Activated T-cell treated with anti-CD3 and anti-CD28 coated beads, Interleukin-2, amount 50 U/mL, for 24 hours (primary cell): ENCODE measurements at regions not wholly inside any gene's neighbourhood (a gene's known extent, or its start where the extent isn't known, plus 50 kb on each side); places are given as distances from the start of the nearest gene placed in this dataset.

Source experiments
- DNase-seq: peaks from one replicate; pipeline ENCODE4 v3.0.0-alpha.2; 2020
- H3K27ac Mint-ChIP-seq: 2 replicates; pipeline ENCODE4 v1.8.0; 2020; ENCODE audit warnings: mild to moderate bottlenecking, mixed read lengths
- H3K27me3 Mint-ChIP-seq: 2 replicates; pipeline ENCODE4 v1.8.0; 2020; ENCODE audit warnings: mixed read lengths
- H3K36me3 Mint-ChIP-seq: 2 replicates; pipeline ENCODE4 v1.8.0; 2020; ENCODE audit warnings: low read depth, mixed read lengths
- H3K4me1 Mint-ChIP-seq: 2 replicates; pipeline ENCODE4 v1.8.0; 2020; ENCODE audit warnings: low read depth, mixed read lengths
- H3K4me3 Mint-ChIP-seq: 2 replicates; pipeline ENCODE4 v1.8.0; 2020; ENCODE audit warnings: mild to moderate bottlenecking, moderate library complexity, mixed read lengths
- H3K9me3 Mint-ChIP-seq: 2 replicates; pipeline ENCODE4 v1.8.0; 2020; ENCODE audit warnings: mixed read lengths

- no peaks in the 10 kb centered on the region for H3K36me3 Mint-ChIP-seq
- no peak overlapping the region for H3K4me3 Mint-ChIP-seq
- no peaks in the 10 kb centered on the region for H3K4me1 Mint-ChIP-seq
- no peak for DNase-seq
- no peaks in the 10 kb centered on the region for H3K9me3 Mint-ChIP-seq
- no peak overlapping the region for H3K27ac Mint-ChIP-seq
- peaks cover 15% of the 10 kb centered on the region for H3K27me3 Mint-ChIP-seq
These were observed 87.7 kb downstream of the IYD start for GRCh38 chr6:150456466-150456865.

GRCh38 chr6:150456902-150457643 lies 88.3 kb downstream of the IYD start:
- no peaks in the 10 kb centered on the region for H3K4me1 Mint-ChIP-seq

GRCh38 chr6:150458579-150458978 lies 89.8 kb downstream of the IYD start:
- H3K27me3 Mint-ChIP-seq: peaks cover 15% of the 10 kb centered on the region
- H3K4me1 Mint-ChIP-seq: no peaks in the 10 kb centered on the region
- no peaks in the 10 kb centered on the region for H3K36me3 Mint-ChIP-seq
- H3K27ac Mint-ChIP-seq: no peak overlapping the region
- DNase-seq: no peak
- no peak overlapping the region for H3K4me3 Mint-ChIP-seq
- H3K9me3 Mint-ChIP-seq: no peaks in the 10 kb centered on the region

More at GRCh38 chr6:150456902-150457643, 88.3 kb downstream of the IYD start:
- Mint-ChIP-seq H3K27me3 (peaks cover 15% of the 10 kb centered on the region), H3K9me3 (no peaks in the 10 kb centered on the region), H3K4me3 (no peak overlapping the region), H3K27ac (no peak overlapping the region), H3K36me3 (no peaks in the 10 kb centered on the region)
- no peak for DNase-seq

GRCh38 chr6:150463852-150464251 lies 95.0 kb downstream of the IYD start:
- H3K9me3 Mint-ChIP-seq: no peaks in the 10 kb centered on the region
- H3K36me3 Mint-ChIP-seq: no peaks in the 10 kb centered on the region
- H3K27me3 Mint-ChIP-seq: peaks cover 7% of the 10 kb centered on the region
- H3K4me1 Mint-ChIP-seq: no peaks in the 10 kb centered on the region
- no peak for DNase-seq
- H3K27ac Mint-ChIP-seq: no peak overlapping the region
- H3K4me3 Mint-ChIP-seq: no peak overlapping the region

- no peak overlapping the region for H3K4me3 Mint-ChIP-seq
- H3K27ac Mint-ChIP-seq: no peak overlapping the region
- H3K9me3 Mint-ChIP-seq: no peaks in the 10 kb centered on the region
- no peak for DNase-seq
- H3K4me1 Mint-ChIP-seq: no peaks in the 10 kb centered on the region
- H3K27me3 Mint-ChIP-seq: no peaks in the 10 kb centered on the region
- no peaks in the 10 kb centered on the region for H3K36me3 Mint-ChIP-seq
These were observed 96.2 kb downstream of the IYD start for GRCh38 chr6:150464966-150465365.

GRCh38 chr6:150465610-150466009 lies 96.8 kb downstream of the IYD start:
- H3K27ac Mint-ChIP-seq: no peak overlapping the region
- no peaks in the 10 kb centered on the region for H3K27me3 Mint-ChIP-seq

GRCh38 chr6:150466196-150466595 lies 97.4 kb downstream of the IYD start:
- Mint-ChIP-seq H3K27me3 (no peaks in the 10 kb centered on the region), H3K4me3 (no peak overlapping the region), H3K4me1 (no peaks in the 10 kb centered on the region), H3K36me3 (no peaks in the 10 kb centered on the region), H3K9me3 (no peaks in the 10 kb centered on the region), H3K27ac (no peak overlapping the region)
- DNase-seq: no peak

More at GRCh38 chr6:150465610-150466009, 96.8 kb downstream of the IYD start:
- no peaks in the 10 kb centered on the region for H3K4me1 Mint-ChIP-seq
- H3K36me3 Mint-ChIP-seq: no peaks in the 10 kb centered on the region
- no peaks in the 10 kb centered on the region for H3K9me3 Mint-ChIP-seq
- no peak for DNase-seq
- no peak overlapping the region for H3K4me3 Mint-ChIP-seq

GRCh38 chr6:150470131-150470530 lies 101.3 kb downstream of the IYD start:
- no peaks in the 10 kb centered on the region for H3K4me1 Mint-ChIP-seq
- H3K27me3 Mint-ChIP-seq: peaks cover 3% of the 10 kb centered on the region
- no peaks in the 10 kb centered on the region for H3K36me3 Mint-ChIP-seq
- H3K4me3 Mint-ChIP-seq: no peak overlapping the region
- no peaks in the 10 kb centered on the region for H3K9me3 Mint-ChIP-seq
- no peak overlapping the region for H3K27ac Mint-ChIP-seq
- no peak for DNase-seq

- DNase-seq: no peak
- Mint-ChIP-seq H3K4me1 (no peaks in the 10 kb centered on the region), H3K9me3 (no peaks in the 10 kb centered on the region), H3K27ac (no peak overlapping the region), H3K36me3 (no peaks in the 10 kb centered on the region), H3K4me3 (no peak overlapping the region), H3K27me3 (peaks cover 5% of the 10 kb centered on the region)
These were observed 102.3 kb downstream of the IYD start for GRCh38 chr6:150470960-150471665.

GRCh38 chr6:150478656-150479545 lies 110.1 kb downstream of the IYD start:
- Mint-ChIP-seq H3K27ac (no peak overlapping the region), H3K4me1 (no peaks in the 10 kb centered on the region), H3K27me3 (peaks cover 20% of the 10 kb centered on the region), H3K4me3 (no peak overlapping the region), H3K9me3 (no peaks in the 10 kb centered on the region), H3K36me3 (no peaks in the 10 kb centered on the region)
- DNase-seq: no peak

- H3K4me3 Mint-ChIP-seq: no peak overlapping the region
- peaks cover 14% of the 10 kb centered on the region for H3K27me3 Mint-ChIP-seq
- H3K27ac Mint-ChIP-seq: no peak overlapping the region
- DNase-seq: no peak
- H3K36me3 Mint-ChIP-seq: no peaks in the 10 kb centered on the region
- no peaks in the 10 kb centered on the region for H3K4me1 Mint-ChIP-seq
- H3K9me3 Mint-ChIP-seq: no peaks in the 10 kb centered on the region
These were observed 114.1 kb downstream of the IYD start for GRCh38 chr6:150482883-150483409.

GRCh38 chr6:150485161-150485958 lies 114.3 kb upstream of the PLEKHG1 start:
- no peak for DNase-seq
- Mint-ChIP-seq H3K27me3 (peaks cover 10% of the 10 kb centered on the region), H3K9me3 (no peaks in the 10 kb centered on the region), H3K27ac (no peak overlapping the region), H3K4me3 (no peak overlapping the region), H3K4me1 (no peaks in the 10 kb centered on the region), H3K36me3 (no peaks in the 10 kb centered on the region)

- Mint-ChIP-seq H3K9me3 (no peaks in the 10 kb centered on the region), H3K4me3 (no peak overlapping the region), H3K36me3 (no peaks in the 10 kb centered on the region), H3K27ac (no peak overlapping the region), H3K4me1 (peaks cover 5% of the 10 kb centered on the region), H3K27me3 (peaks cover 10% of the 10 kb centered on the region)
- DNase-seq: no peak
These were observed 113.6 kb upstream of the PLEKHG1 start for GRCh38 chr6:150486048-150486447.

- Mint-ChIP-seq H3K27me3 (peaks cover 10% of the 10 kb centered on the region), H3K36me3 (no peaks in the 10 kb centered on the region), H3K4me3 (no peak overlapping the region), H3K9me3 (peaks cover 9% of the 10 kb centered on the region), H3K27ac (no peak overlapping the region), H3K4me1 (peaks cover 20% of the 10 kb centered on the region)
- no peak for DNase-seq
These were observed 109.1 kb upstream of the PLEKHG1 start for GRCh38 chr6:150490586-150490985.
